ENCODE measurements at regions not wholly inside any gene's neighbourhood (a gene's known extent, or its start where the extent isn't known, plus 50 kb on each side); places are given as distances from the start of the nearest gene placed in this dataset.
"Not testable (repeated sequence)": the region's sequence is repeated elsewhere in the genome, so short reads cannot be mapped to it uniquely, and the experiment has no call there.

DNA sequence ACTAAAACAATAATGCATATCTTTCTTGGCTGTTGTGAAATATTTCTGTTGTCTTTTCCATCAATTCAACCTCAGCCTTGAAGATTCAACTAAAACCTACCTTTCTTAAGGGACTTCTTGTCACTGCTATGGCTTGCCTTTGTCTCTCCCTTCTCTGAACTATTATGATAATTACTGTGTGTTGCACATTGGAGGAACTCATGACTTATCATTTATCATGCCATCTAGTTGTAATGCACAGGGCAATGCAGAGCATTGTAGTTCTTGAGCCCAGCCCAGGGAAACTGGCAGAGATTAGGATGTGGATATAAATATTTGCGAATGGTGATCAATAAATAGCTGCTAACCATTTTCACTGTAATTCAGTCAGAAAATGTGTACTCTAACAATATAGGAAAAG lies 427.1 kb upstream of the FRG2C start:
- DNase-seq (ENCODE audit: low read depth), result no peak
- H3K4me3 ChIP-seq (ENCODE audit: low read length), result no peak overlapping the region
- TF ChIP-seq, protein P1, sequence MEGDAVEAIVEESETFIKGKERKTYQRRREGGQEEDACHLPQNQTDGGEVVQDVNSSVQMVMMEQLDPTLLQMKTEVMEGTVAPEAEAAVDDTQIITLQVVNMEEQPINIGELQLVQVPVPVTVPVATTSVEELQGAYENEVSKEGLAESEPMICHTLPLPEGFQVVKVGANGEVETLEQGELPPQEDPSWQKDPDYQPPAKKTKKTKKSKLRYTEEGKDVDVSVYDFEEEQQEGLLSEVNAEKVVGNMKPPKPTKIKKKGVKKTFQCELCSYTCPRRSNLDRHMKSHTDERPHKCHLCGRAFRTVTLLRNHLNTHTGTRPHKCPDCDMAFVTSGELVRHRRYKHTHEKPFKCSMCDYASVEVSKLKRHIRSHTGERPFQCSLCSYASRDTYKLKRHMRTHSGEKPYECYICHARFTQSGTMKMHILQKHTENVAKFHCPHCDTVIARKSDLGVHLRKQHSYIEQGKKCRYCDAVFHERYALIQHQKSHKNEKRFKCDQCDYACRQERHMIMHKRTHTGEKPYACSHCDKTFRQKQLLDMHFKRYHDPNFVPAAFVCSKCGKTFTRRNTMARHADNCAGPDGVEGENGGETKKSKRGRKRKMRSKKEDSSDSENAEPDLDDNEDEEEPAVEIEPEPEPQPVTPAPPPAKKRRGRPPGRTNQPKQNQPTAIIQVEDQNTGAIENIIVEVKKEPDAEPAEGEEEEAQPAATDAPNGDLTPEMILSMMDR (conservative IDR thresholded peaks at IDR 0.05; ENCODE audit: low read depth, low read length), result no peak

DNA sequence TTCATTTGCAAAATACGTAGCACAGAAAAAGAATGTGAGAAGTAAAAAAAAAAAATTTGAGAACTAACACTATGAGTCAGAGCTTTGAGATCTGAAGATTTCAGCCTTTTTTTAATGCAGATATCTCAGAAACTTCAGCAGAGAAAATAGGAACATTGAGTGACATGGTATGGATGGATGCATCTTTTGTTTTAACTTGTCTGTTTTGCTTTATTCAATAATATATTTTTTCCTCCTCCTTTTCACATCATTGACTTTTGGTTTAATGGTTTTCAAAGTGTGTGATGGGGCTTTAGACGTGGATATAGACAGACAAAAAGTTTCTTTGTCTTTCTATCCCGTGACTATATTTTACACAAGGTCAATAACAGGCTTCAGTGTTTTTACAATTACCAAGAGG lies 426.7 kb upstream of the FRG2C start:
- DNase-seq (ENCODE audit: low read depth), result no peak
- H3K4me3 ChIP-seq (ENCODE audit: low read length), result no peak overlapping the region

DNA sequence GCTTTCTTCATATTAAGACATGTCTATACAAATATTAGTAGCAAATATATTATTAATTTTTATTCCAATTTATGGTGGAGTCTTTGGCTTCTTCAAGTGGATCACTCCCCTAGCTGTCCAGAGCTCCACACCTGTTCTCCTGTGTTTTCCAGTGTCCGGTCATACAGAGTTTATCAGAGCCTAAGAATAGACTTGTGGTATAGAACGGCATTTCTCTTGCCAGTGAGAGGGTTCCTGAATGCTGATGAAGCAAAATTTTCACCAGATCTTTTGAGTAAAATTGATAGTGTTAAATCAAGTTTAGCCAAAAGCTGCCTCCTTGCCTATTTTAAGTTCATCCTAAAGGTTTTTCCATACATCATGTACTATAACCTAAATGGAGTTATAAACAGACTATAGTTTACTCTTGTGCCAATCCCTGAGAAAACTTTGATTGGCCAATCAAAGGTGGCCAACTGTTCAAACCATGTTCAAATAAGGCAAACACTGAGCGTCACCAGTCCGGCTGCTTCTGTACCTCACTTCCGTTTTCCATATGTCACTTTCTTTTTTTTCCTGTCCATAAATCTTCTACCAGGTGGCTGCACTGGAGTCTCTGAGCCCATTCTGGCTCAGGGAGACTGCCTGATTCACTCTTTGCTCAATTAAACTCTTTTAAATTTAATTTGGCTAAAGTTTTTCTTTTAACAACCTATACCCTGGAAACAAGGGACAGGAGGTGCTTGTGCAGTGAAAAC lies 422.7 kb upstream of the FRG2C start:
- DNase-seq (ENCODE audit: low read depth); H3K4me3 ChIP-seq (ENCODE audit: low read length): not testable (repeated sequence)

More for the DNA sequence above, 426.7 kb upstream of the FRG2C start:
- TF ChIP-seq, protein P1 (conservative IDR thresholded peaks at IDR 0.05; ENCODE audit: low read depth, low read length), result no peak

DNA sequence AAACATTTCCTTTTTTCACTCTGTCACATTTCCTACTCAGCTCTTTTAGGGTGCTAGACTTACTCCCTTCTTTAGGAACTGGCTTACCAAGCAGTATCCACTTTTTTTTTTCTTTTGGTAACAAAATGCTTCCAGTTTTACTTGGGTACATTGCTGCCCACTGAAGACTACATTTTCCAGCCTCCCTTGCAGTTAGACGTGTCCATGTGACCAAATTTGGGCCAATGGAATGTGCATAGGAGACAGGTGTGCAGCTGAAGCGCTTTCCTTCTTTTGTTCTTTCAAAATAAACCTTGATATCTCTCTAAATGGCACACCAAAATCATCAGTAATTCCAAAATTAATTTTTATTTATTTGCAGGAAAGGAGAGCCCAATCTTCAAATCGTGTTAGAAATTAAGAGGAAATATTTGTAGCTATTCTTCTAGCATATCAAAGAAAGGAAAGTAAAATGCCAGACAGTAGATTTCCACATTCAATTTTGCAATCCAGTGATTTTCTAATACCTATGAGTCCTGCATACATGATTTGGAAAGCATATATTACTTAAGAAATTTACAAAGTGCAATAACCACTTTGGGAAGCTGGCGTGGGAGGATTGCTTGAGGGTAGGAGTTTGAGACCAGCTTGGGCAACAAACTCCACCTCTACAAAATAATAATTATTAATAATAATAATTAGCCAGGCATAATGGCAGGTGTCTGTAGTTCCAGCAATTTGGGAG lies 422.0 kb upstream of the FRG2C start:
- no peak overlapping the region for H3K4me3 ChIP-seq (ENCODE audit: low read length)
- DNase-seq (ENCODE audit: low read depth), result no peak
- TF ChIP-seq, protein P1 (conservative IDR thresholded peaks at IDR 0.05; ENCODE audit: low read depth, low read length), result no peak

DNA sequence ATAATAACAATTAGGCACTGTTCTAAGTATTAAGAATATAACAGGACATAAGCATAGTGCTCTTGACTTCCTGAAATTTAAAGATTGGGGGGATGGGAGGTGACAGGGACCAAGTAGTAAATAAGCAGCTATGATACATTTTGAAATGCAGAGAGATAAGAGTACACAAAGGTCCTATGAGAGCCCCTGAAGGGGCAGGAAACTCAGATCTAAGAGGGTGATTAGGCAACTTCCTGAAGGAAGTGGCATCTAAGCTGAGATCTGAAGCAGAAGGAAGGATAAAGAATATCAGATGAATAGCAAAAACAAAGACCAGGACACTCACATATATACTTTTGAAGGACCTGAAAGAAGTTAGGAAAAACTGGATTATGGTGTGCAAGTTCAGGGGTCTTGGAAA lies 415.2 kb upstream of the FRG2C start:
- H3K4me3 ChIP-seq (ENCODE audit: low read length), result no peak overlapping the region
- DNase-seq (ENCODE audit: low read depth), result no peak
- TF ChIP-seq, protein P1 (conservative IDR thresholded peaks at IDR 0.05; ENCODE audit: low read depth, low read length), result no peak

DNA sequence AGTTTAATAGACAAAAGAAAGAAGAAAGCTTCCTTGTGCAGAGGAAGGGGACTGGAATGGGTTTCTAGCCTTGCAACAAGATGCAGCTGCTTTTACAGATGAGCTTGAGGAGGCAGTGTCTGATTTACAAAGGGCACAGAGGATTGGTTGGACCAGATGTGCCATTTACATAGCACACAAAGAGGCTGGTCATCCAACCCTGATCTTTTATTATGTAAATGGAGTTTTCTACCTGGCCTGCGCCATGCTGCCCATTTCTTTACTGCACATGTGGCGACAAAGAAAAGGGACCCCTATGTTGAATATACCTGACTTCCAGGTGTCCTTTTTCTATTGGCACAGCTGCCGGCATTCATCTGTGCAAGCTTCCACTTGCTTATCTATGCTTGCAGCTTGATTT lies 409.4 kb upstream of the FRG2C start:
- H3K4me3 ChIP-seq (ENCODE audit: low read length), result no peak overlapping the region
- no peak for DNase-seq (ENCODE audit: low read depth)
- TF ChIP-seq, protein P1 (conservative IDR thresholded peaks at IDR 0.05; ENCODE audit: low read depth, low read length), result no peak

DNA sequence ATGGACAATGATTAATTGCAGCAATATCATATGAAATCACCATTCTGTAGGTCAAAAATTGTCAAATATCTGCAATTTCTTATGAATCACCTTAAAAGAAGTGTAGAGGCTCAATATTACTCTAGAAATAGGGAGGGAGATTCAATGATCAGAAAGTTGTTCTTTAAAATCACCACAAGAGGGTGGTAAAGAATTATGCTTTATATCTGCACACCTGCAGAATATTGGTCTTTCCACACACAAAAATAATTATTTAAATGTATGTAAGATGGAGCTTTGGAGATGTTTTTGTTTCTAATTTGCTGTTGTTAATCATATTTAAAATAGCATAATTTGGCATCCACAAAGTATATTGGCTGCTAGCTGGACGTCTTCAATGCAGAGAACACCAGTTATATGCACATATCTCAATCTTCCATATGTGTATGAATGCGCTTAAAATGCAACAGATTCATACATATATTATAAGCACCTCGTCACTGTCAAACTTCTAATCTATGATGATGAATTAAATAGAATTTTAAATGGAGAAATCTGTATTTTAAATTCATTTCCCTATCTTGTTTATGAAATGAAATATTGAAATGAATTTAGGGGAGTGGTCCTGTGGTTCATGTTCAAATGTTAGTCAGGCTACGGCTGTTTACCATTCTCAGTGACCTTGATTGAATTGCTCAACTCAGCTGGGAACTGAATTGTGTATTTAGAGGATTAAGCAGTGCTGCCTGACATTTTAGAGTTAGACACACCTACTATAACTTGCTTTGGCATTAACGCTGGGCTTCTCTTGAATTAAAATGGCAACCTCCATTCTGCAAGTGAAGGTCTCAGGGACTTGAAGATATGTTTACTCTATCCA lies 405.1 kb upstream of the FRG2C start:
- DNase-seq (ENCODE audit: low read depth); H3K4me3 ChIP-seq (ENCODE audit: low read length): not testable (repeated sequence)
- TF ChIP-seq, protein P1 (conservative IDR thresholded peaks at IDR 0.05; ENCODE audit: low read depth, low read length), result peak; percentile 33

DNA sequence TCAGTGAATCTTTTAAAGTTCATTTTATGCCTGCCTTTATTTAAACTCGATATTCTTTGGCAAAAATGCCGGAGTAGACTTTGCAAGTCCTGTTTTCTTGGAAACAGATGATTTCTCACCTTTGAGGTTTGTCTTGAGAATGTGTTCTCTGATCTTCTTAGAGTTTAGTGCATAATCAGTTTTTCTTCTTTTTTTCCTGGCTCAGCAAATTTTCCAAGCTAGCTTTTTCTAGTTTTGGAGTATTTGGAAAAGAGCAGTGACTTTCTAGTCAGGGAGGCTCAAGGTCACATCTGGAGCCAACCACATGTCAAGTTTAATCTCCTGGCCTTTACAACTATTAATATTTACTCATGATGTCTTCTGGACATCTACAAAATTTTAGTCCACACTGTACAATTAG lies 403.2 kb upstream of the FRG2C start:
- not testable (repeated sequence) for H3K4me3 ChIP-seq (ENCODE audit: low read length); DNase-seq (ENCODE audit: low read depth)

Data from retinal pigment epithelial cell (primary cell).